ENCODE measurements at regions not wholly inside any gene's neighbourhood (a gene's known extent, or its start where the extent isn't known, plus 50 kb on each side); places are given as distances from the start of the nearest gene placed in this dataset.

- DNase-seq (ENCODE audit: low read depth, low spot score): no peak
Measured at GRCh38 chr11:122178795-122179194, 62.8 kb upstream of the BLID start.

- DNase-seq (ENCODE audit: low read depth, low spot score): no peak
Measured at GRCh38 chr11:122177238-122177637, 61.2 kb upstream of the BLID start.

- DNase-seq (ENCODE audit: low read depth, low spot score): no peak
Measured at GRCh38 chr11:122176651-122177050, 60.6 kb upstream of the BLID start.

GRCh38 chr11:122175306-122175705 lies 59.3 kb upstream of the BLID start:
- no peak for DNase-seq (ENCODE audit: low read depth, low spot score)

- DNase-seq (ENCODE audit: low read depth, low spot score): no peak
Measured at GRCh38 chr11:122173587-122173986, 57.6 kb upstream of the BLID start.

GRCh38 chr11:122173074-122173450 lies 57.0 kb upstream of the BLID start:
- no peak for DNase-seq (ENCODE audit: low read depth, low spot score)

- DNase-seq (ENCODE audit: low read depth, low spot score): no peak
Measured at GRCh38 chr11:122172352-122173073, 56.5 kb upstream of the BLID start.

- no peak for DNase-seq (ENCODE audit: low read depth, low spot score)
Measured at GRCh38 chr11:122170815-122171475, 54.9 kb upstream of the BLID start.

GRCh38 chr11:122168218-122168617 lies 52.2 kb upstream of the BLID start:
- DNase-seq (ENCODE audit: low read depth, low spot score): no peak

GRCh38 chr11:122167100-122167499 lies 51.1 kb upstream of the BLID start:
- no peak for DNase-seq (ENCODE audit: low read depth, low spot score)

- no peak for DNase-seq (ENCODE audit: low read depth, low spot score)
Measured at GRCh38 chr11:122165607-122166371, 49.8 kb upstream of the BLID start.
